ENCODE measurements at regions not wholly inside any gene's neighbourhood (a gene's known extent, or its start where the extent isn't known, plus 50 kb on each side); places are given as distances from the start of the nearest gene placed in this dataset.

DNA sequence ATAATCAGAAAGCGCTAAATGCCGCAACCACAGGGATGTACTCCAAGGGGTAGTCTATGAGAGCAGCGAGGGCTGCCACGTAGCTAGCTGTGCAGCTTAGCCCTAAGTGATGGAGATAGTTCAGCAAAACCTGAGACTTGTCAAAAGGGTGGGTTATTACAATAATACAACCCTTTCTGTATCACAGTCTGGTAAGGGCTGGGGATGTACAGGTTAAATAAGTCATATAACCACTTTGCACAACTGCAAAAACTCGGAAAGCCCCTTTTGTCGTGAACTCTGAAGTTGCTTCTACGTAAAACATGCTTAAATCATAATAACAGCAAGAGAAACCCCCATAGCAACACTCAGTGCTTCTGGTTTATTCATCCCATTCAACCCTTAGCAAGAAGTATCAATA, 598.8 kb downstream of the SUCLG1 start:
- H3K27ac ChIP-seq: no peak overlapping the region
- TF ChIP-seq, protein P1, sequence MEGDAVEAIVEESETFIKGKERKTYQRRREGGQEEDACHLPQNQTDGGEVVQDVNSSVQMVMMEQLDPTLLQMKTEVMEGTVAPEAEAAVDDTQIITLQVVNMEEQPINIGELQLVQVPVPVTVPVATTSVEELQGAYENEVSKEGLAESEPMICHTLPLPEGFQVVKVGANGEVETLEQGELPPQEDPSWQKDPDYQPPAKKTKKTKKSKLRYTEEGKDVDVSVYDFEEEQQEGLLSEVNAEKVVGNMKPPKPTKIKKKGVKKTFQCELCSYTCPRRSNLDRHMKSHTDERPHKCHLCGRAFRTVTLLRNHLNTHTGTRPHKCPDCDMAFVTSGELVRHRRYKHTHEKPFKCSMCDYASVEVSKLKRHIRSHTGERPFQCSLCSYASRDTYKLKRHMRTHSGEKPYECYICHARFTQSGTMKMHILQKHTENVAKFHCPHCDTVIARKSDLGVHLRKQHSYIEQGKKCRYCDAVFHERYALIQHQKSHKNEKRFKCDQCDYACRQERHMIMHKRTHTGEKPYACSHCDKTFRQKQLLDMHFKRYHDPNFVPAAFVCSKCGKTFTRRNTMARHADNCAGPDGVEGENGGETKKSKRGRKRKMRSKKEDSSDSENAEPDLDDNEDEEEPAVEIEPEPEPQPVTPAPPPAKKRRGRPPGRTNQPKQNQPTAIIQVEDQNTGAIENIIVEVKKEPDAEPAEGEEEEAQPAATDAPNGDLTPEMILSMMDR (IDR thresholded peaks at IDR 0.05): no peak
- no peak for TF ChIP-seq ZFX (IDR thresholded peaks at IDR 0.05; ENCODE audit: borderline replicate concordance)

DNA sequence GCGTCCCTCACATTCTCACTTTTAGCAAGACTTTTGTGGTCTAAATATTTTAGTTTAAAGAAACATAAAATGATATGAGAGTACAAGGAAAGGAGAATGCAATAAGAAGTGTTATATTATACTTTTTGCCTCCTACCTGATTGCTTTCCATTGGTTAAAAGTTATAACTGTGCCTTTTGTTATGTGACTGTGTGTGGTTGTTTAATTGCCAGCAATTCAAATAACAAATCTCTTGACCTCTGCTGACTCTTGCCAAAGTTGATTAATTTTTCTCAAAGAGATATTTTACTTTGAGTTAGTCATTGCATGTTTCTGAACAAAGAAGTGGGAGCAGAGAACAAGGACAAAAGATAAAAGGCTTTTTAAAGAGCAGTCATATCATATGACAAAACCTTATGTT, 599.5 kb downstream of the SUCLG1 start:
- no peak overlapping the region for H3K27ac ChIP-seq
- TF ChIP-seq, protein P1 (IDR thresholded peaks at IDR 0.05): no peak
- no peak for TF ChIP-seq ZFX (IDR thresholded peaks at IDR 0.05; ENCODE audit: borderline replicate concordance)

DNA sequence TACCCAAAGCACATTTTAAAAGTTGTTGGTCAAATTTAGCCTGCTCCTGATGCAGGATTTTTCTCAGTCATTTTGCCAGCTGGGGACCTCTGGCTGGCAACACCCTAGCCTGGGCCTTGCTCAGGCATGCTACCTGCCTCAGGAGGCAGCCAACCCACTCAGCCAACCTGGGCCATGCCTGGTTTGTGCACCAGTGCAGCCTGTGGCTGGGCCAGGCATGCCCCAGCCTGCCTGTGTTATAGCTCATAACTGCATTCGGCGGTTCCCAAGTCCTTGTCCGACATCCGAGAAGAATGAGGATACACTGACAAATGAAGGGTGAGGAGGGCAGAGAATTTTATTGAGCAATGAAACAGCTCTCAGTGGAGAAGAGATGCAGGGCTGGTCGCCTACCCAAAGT, 608.0 kb downstream of the SUCLG1 start:
- H3K27ac ChIP-seq: no peak overlapping the region

DNA sequence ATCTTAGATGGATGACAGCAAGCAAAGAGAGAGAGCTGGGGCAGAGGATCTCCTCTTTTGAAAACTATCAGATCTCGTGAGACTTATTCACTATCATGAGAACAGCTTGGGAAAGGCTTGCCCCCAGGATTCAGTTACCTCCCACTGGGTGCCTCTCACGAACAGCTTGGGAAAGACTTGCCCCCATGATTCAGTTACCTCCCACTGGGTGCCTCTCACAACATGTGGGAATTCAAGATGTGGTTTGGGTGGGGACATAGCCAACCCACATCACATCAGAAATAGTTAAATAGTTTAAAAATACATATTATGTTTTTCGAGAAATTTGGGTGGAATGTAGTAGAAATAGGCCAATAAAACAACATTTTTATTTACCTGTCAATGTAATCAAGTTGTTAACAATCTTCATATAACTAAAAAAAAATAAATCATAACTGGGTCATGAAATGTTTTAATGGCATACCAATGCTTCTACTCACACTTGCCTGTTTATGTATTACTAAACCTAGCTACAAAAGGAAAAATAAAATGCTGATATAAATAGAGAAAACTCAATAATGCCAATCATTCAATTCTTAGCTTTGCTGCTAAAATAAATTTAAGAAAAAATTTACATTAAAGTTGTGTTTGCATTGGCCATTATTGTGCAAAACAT, 608.9 kb downstream of the SUCLG1 start:
- no peak for TF ChIP-seq ZFX (IDR thresholded peaks at IDR 0.05; ENCODE audit: borderline replicate concordance)
- TF ChIP-seq, protein P1 (IDR thresholded peaks at IDR 0.05): no peak
- H3K27ac ChIP-seq: no peak overlapping the region

More for the DNA sequence above, 608.0 kb downstream of the SUCLG1 start:
- TF ChIP-seq, protein P1 (IDR thresholded peaks at IDR 0.05): no peak
- TF ChIP-seq ZFX (IDR thresholded peaks at IDR 0.05; ENCODE audit: borderline replicate concordance): no peak

DNA sequence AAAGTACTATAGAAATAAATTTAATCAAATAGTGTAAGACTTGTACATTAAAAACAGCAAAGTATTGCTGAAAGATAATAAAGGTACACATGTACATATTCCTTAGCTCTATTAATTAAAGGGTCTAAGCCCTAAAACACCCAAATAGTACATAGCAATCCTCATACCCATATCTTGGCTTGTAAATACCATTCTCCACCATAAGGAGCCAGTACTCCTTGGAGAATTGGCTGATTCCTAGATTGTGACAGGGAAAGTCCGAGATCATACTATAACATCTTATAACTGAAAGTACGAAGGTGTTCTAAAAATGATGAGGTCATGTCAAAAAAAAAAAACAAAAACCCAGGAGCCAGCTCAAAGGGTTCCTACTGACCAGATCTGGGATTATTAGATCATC, 614.6 kb downstream of the SUCLG1 start:
- TF ChIP-seq, protein P1 (IDR thresholded peaks at IDR 0.05): no peak
- no peak for TF ChIP-seq ZFX (IDR thresholded peaks at IDR 0.05; ENCODE audit: borderline replicate concordance)
- H3K27ac ChIP-seq: no peak overlapping the region

DNA sequence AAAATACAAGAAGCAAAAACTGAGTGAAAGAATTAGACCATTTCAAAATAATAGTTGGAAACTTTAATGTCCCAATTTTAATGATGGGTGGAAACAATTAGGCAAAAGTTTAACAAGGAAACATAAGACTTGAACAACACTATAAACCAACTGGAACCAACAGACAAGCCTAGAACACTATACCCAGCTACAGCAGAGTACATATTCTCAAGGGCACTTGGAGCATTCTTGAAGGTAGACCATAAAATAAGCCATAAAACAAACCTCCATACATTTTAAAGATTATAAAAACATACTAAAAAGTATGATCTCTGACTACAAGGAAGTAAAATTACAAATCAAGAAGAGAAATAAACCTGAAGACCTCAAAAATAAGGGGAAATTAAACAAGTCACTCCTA, 616.7 kb downstream of the SUCLG1 start:
- no peak overlapping the region for H3K27ac ChIP-seq
- TF ChIP-seq ZFX (IDR thresholded peaks at IDR 0.05; ENCODE audit: borderline replicate concordance): no peak
- TF ChIP-seq, protein P1 (IDR thresholded peaks at IDR 0.05): no peak

DNA sequence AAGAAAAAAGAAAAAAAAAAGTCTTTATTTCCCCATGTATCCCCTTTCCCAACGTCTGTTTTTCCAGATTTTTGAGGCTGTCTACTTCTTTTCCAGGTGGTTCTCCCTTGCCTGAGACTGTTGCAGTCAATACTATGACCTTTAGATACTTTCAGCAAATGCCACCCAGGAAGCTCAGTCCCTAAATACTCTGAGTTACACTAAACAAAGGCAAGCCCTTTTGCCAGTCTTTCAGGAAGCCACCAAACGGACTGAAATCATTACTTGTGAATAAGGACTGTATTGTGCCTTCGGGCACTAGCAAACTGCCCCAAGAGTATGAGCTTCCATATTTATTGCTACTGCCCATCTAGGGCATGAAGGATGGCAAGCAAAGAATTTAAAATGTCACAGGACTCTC, 621.3 kb downstream of the SUCLG1 start:
- H3K27ac ChIP-seq: no peak overlapping the region
- no peak for TF ChIP-seq ZFX (IDR thresholded peaks at IDR 0.05; ENCODE audit: borderline replicate concordance)
- TF ChIP-seq, protein P1 (IDR thresholded peaks at IDR 0.05): no peak

Data from 22Rv1 (cell line).